Subcutaneous abdominal adipose tissue (tissue), 5 donors: ENCODE measurements at regions not wholly inside any gene's neighbourhood (a gene's known extent, or its start where the extent isn't known, plus 50 kb on each side); places are given as distances from the start of the nearest gene placed in this dataset.
"Not testable (repeated sequence)": the region's sequence is repeated elsewhere in the genome, so short reads cannot be mapped to it uniquely, and the experiment has no call there.

ENCODE experiments used
- H3K27ac ChIP-seq: one replicate; pipeline ENCODE4 v1.7.0; 2013; ENCODE audit warnings: low read depth, mild to moderate bottlenecking, inconsistent platforms, low read length, moderate library complexity
- H3K27me3 ChIP-seq, 5 donors: one replicate each; pipeline ENCODE4 v1.7.0; 2013; ENCODE audit warnings: low read length in 5 of 5, inconsistent platforms in 1 of 5; ENCODE audit not compliant: control insufficient read depth in 5 of 5, insufficient read depth in 4 of 5
- H3K36me3 ChIP-seq, 5 donors: one replicate each; pipeline ENCODE4 v1.7.0; 2013; ENCODE audit warnings: low read length in 5 of 5; ENCODE audit not compliant: control insufficient read depth in 5 of 5, insufficient read depth in 5 of 5
- H3K4me1 ChIP-seq, 5 donors: one replicate each; pipeline ENCODE4 v1.7.0; 2013; ENCODE audit warnings: low read length in 5 of 5, mild to moderate bottlenecking in 3 of 5, moderate library complexity in 1 of 5; ENCODE audit not compliant: control insufficient read depth in 5 of 5, insufficient read depth in 5 of 5
- H3K4me3 ChIP-seq, 5 donors: one replicate each; pipeline ENCODE4 v1.7.0; 2013; ENCODE audit warnings: low read length in 5 of 5, low read depth in 1 of 5
- H3K9ac ChIP-seq, 5 donors: one replicate each; pipeline ENCODE4 v1.7.0; 2013; ENCODE audit warnings: low read length in 5 of 5, mild to moderate bottlenecking in 4 of 5, moderate library complexity in 3 of 5
- H3K9me3 ChIP-seq, 5 donors: one replicate each; pipeline ENCODE4 v1.7.0; 2013; ENCODE audit warnings: low read length in 5 of 5; ENCODE audit not compliant: control insufficient read depth in 5 of 5
- donor health status: healthy.
- donor health status: healthy.
- donor health status: healthy.
- donor health status: healthy.
- donor health status: healthy.

GRCh38 chr4:10388146-10388545, 69.1 kb downstream of the ZNF518B start:
- not testable (repeated sequence) for H3K9me3 ChIP-seq, H3K27me3 ChIP-seq, H3K4me1 ChIP-seq, H3K9ac ChIP-seq, H3K27ac ChIP-seq, H3K4me3 ChIP-seq, H3K36me3 ChIP-seq

- H3K4me3 ChIP-seq = no peak overlapping the region
- no peaks in the 10 kb centered on the region for H3K27me3 ChIP-seq
- no peak overlapping the region for H3K27ac ChIP-seq
- H3K36me3 ChIP-seq = no peaks in the 10 kb centered on the region
- H3K9ac ChIP-seq = no peak overlapping the region
- no peaks in the 10 kb centered on the region for H3K4me1 ChIP-seq
- no peaks in the 10 kb centered on the region for H3K9me3 ChIP-seq
Observed at GRCh38 chr4:10385994-10386394, 71.2 kb downstream of the ZNF518B start.

GRCh38 chr4:10384974-10385373, 72.3 kb downstream of the ZNF518B start:
- H3K4me1 ChIP-seq = no peaks in the 10 kb centered on the region

GRCh38 chr4:10383417-10383816, 73.8 kb downstream of the ZNF518B start:
- no peaks in the 10 kb centered on the region for H3K9me3 ChIP-seq
- H3K27me3 ChIP-seq = no peaks in the 10 kb centered on the region
- no peak overlapping the region for H3K4me3 ChIP-seq
- no peak overlapping the region for H3K27ac ChIP-seq
- H3K36me3 ChIP-seq = no peaks in the 10 kb centered on the region
- no peaks in the 10 kb centered on the region for H3K4me1 ChIP-seq
- H3K9ac ChIP-seq = no peak overlapping the region

More at GRCh38 chr4:10384974-10385373, 72.3 kb downstream of the ZNF518B start:
- H3K9ac ChIP-seq = no peak overlapping the region
- H3K27me3 ChIP-seq = no peaks in the 10 kb centered on the region
- no peak overlapping the region for H3K27ac ChIP-seq
- H3K9me3 ChIP-seq = no peaks in the 10 kb centered on the region
- no peak overlapping the region for H3K4me3 ChIP-seq
- no peaks in the 10 kb centered on the region for H3K36me3 ChIP-seq

- H3K36me3 ChIP-seq, H3K4me1 ChIP-seq, H3K9ac ChIP-seq, H3K4me3 ChIP-seq, H3K9me3 ChIP-seq, H3K27ac ChIP-seq, H3K27me3 ChIP-seq: not testable (repeated sequence)
Observed at GRCh38 chr4:10382171-10382570, 75.1 kb downstream of the ZNF518B start.

GRCh38 chr4:10381146-10381545, 76.1 kb downstream of the ZNF518B start:
- Histone ChIP-seq H3K36me3 (no peaks in the 10 kb centered on the region), H3K9ac (no peak overlapping the region), H3K27me3 (no peaks in the 10 kb centered on the region), H3K9me3 (no peaks in the 10 kb centered on the region), H3K4me1 (no peaks in the 10 kb centered on the region), H3K4me3 (no peak overlapping the region), H3K27ac (no peak overlapping the region)

- H3K9me3 ChIP-seq = no peaks in the 10 kb centered on the region
- H3K4me3 ChIP-seq = no peak overlapping the region
- no peaks in the 10 kb centered on the region for H3K36me3 ChIP-seq
- H3K4me1 ChIP-seq = no peaks in the 10 kb centered on the region
- H3K27ac ChIP-seq = no peak overlapping the region
- no peaks in the 10 kb centered on the region for H3K27me3 ChIP-seq
- no peak overlapping the region for H3K9ac ChIP-seq
Observed at GRCh38 chr4:10380735-10381134, 76.5 kb downstream of the ZNF518B start.

- no peak overlapping the region for H3K9ac ChIP-seq
- H3K4me1 ChIP-seq = no peaks in the 10 kb centered on the region
- H3K27ac ChIP-seq = no peak overlapping the region
- H3K27me3 ChIP-seq = no peaks in the 10 kb centered on the region
- no peak overlapping the region for H3K4me3 ChIP-seq
- no peaks in the 10 kb centered on the region for H3K36me3 ChIP-seq
- no peaks in the 10 kb centered on the region for H3K9me3 ChIP-seq
Observed at GRCh38 chr4:10371869-10372471, 85.3 kb downstream of the ZNF518B start.

- Histone ChIP-seq H3K27ac (no peak overlapping the region), H3K9ac (no peak overlapping the region), H3K9me3 (no peaks in the 10 kb centered on the region), H3K4me3 (no peak overlapping the region), H3K4me1 (no peaks in the 10 kb centered on the region), H3K27me3 (no peaks in the 10 kb centered on the region), H3K36me3 (no peaks in the 10 kb centered on the region)
Observed at GRCh38 chr4:10371121-10371520, 86.1 kb downstream of the ZNF518B start.

- H3K9ac ChIP-seq = no peak overlapping the region
- H3K27me3 ChIP-seq = no peaks in the 10 kb centered on the region
- no peaks in the 10 kb centered on the region for H3K4me1 ChIP-seq
- H3K9me3 ChIP-seq = no peaks in the 10 kb centered on the region
- H3K36me3 ChIP-seq = no peaks in the 10 kb centered on the region
- H3K27ac ChIP-seq = no peak overlapping the region
- no peak overlapping the region for H3K4me3 ChIP-seq
Observed at GRCh38 chr4:10369517-10369916, 87.7 kb downstream of the ZNF518B start.

GRCh38 chr4:10366628-10367027, 90.6 kb downstream of the ZNF518B start:
- H3K36me3 ChIP-seq = no peaks in the 10 kb centered on the region
- H3K4me1 ChIP-seq = no peaks in the 10 kb centered on the region
- H3K27me3 ChIP-seq = no peaks in the 10 kb centered on the region
- no peak overlapping the region for H3K9ac ChIP-seq
- H3K9me3 ChIP-seq = no peaks in the 10 kb centered on the region
- no peak overlapping the region for H3K27ac ChIP-seq
- H3K4me3 ChIP-seq = no peak overlapping the region
